ENCODE measurements at regions not wholly inside any gene's neighbourhood (a gene's known extent, or its start where the extent isn't known, plus 50 kb on each side); places are given as distances from the start of the nearest gene placed in this dataset.

DNA sequence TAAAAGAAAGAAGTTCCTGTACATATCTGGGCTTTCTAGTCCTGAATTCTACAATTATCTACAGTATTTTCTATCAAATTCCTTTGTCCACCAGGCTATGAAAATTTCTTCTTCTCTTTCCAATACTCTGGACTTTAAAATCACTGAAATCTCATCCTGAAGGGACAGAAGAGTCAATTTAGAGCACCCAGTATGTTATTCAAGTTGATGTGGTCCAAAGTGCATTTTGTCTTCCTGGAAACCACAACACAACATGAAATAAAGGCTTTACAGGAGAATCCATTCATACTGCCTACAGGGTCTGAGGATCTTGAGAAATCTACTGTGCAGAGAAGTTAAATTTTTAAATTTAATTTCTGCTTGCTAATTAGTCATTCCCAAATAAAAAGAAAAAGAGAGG, 94.9 kb upstream of the ADGRF1 start:
- intact Hi-C loops (cut with DNase I), result loop anchor here in 1 of 2 donors (2.0 kb wide), 1 partner anchor 32 kb away; no protein-coding TSS in a partner anchor
- TF ChIP-seq, protein P1, sequence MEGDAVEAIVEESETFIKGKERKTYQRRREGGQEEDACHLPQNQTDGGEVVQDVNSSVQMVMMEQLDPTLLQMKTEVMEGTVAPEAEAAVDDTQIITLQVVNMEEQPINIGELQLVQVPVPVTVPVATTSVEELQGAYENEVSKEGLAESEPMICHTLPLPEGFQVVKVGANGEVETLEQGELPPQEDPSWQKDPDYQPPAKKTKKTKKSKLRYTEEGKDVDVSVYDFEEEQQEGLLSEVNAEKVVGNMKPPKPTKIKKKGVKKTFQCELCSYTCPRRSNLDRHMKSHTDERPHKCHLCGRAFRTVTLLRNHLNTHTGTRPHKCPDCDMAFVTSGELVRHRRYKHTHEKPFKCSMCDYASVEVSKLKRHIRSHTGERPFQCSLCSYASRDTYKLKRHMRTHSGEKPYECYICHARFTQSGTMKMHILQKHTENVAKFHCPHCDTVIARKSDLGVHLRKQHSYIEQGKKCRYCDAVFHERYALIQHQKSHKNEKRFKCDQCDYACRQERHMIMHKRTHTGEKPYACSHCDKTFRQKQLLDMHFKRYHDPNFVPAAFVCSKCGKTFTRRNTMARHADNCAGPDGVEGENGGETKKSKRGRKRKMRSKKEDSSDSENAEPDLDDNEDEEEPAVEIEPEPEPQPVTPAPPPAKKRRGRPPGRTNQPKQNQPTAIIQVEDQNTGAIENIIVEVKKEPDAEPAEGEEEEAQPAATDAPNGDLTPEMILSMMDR (IDR thresholded peaks at IDR 0.05), result no peak
- no peak for DNase-seq

DNA sequence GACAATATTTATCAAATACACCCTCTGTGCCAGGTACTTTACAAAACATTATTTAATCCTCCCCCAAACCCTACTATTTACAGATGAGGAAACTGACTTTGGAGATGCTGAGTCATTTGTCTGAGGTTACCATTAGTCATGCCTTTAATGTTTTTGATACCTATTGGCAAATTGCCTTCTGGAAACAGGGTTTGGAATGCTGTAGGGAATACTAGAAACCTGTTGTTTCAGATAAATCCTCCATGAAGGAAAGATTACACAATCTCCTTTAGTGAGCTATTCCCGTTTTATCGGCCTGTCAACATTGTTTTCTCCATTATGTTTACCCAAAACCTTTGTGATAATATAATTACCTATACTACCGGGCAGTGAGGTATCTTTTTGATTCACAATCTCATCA, 93.6 kb upstream of the ADGRF1 start:
- H3K27me3 ChIP-seq (ENCODE audit: insufficient read depth in 3 of 3, low read length in 2 of 3), result no peaks in the 10 kb centered on the region
- ATAC-seq (peak; percentile 34 to 68 (median 55)), DNase-seq (no peak)
- peaks cover 12% of the 10 kb centered on the region for H3K4me1 ChIP-seq
- H3K4me3 ChIP-seq, result no peak overlapping the region
- intact Hi-C loops (cut with DNase I), result loop anchor here in 1 of 2 donors (2.0 kb wide), 1 partner anchor 33 kb away; no protein-coding TSS in a partner anchor
- no peaks in the 10 kb centered on the region for H3K9me3 ChIP-seq
- TF ChIP-seq, protein P1 (IDR thresholded peaks at IDR 0.05), result no peak
- no peaks in the 10 kb centered on the region for H3K36me3 ChIP-seq (ENCODE audit: insufficient read depth in 1 of 2, low read depth in 1 of 2)
- H3K27ac ChIP-seq, result peak overlapping the region; percentile 11
- 48 to 61% (median 60%) methylated on average over 3 of the region's 3 CpGs for WGBS, 3 donors

More for the DNA sequence above, 94.9 kb upstream of the ADGRF1 start:
- Histone ChIP-seq H3K27me3 (ENCODE audit: insufficient read depth in 3 of 3, low read length in 2 of 3) (no peaks in the 10 kb centered on the region), H3K4me3 (no peak overlapping the region), H3K4me1 (peaks cover 12% of the 10 kb centered on the region), H3K36me3 (ENCODE audit: insufficient read depth in 1 of 2, low read depth in 1 of 2) (no peaks in the 10 kb centered on the region), H3K27ac (no peak overlapping the region), H3K9me3 (no peaks in the 10 kb centered on the region)
- ATAC-seq, result no peak

DNA sequence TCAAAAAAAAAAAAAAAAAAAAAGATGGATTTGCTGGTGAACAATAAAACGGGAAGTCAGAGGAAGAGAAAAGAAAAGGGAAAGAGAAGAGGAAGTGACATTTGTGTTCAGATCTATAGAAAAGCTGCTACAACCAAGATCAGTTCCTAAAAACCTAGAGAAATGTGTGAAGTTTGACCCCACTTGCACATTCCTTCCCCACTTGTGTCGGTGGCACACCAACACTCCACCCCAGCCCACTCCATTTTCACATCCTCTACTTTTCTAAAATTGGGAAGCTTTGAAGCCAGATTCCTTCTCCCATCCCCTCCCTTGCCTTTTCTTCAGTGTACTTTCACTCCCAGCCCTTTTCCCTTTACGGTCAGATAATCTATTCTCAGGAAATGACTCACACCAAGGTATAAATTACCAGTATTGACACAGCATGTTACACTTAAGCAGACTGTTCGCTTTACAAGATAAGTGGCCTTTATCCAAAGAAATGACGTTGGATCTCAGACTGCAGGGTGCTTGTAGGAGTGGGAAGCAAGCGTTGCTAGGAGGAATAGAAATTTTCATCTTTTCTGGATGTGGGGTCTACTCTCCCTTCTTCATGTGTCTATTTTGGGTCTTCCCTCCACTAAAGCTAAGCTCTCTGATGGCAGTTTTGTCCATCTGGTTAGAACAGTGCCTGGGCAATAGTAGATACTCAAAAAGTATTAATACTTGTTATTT, 92.5 kb upstream of the ADGRF1 start:
- intact Hi-C loops (cut with DNase I), result no loop called here
- Histone ChIP-seq H3K9me3 (no peaks in the 10 kb centered on the region), H3K4me1 (peaks cover 23% of the 10 kb centered on the region), H3K27me3 (ENCODE audit: insufficient read depth in 3 of 3, low read length in 2 of 3) (no peaks in the 10 kb centered on the region), H3K4me3 (peak overlapping the region; percentile 8), H3K27ac (peak overlapping the region; percentile 11), H3K36me3 (ENCODE audit: insufficient read depth in 1 of 2, low read depth in 1 of 2) (no peaks in the 10 kb centered on the region)
- 20 to 27% (median 25%) methylated on average over 6 of the region's 6 CpGs for WGBS, 3 donors
- ATAC-seq, result peak; percentile 80 to 92 (median 90)
- no peak for DNase-seq
- TF ChIP-seq, protein P1 (IDR thresholded peaks at IDR 0.05), result no peak

DNA sequence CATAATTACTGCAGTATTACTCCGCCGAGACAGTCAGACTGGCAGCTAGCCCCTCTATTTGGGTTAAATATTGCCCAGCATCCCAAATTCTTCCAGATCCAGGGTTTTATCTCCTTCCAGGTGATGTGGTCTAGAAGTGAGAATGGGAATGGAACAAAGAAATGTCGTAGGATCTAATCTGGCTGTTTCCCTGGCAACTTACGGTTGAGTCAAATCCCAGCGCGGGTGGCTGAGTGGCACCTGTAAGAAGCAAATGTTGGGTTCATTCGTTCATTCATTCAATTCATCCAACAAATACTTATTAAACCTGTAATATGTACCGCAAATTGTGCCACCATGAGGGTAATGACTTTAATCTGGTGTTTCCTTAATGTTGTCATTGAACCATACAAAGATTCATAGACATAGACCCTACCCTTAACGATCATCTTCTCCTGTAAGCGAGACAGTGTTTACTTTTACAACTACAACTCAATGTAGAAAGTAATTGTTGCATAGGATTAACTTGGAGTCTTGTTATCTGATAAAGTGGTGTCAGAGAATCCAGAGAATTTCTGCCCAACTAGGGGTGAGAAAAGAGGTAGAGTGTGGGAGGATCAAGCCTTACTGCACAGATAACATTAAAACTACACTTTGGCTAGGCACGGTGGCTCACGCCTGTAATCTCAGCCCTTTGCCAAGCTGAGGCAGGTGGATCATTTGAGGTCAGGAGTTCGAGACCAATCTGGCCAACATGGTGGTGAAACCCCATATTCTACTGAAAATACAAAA, 91.3 kb upstream of the ADGRF1 start:
- no peaks in the 10 kb centered on the region for H3K9me3 ChIP-seq
- H3K36me3 ChIP-seq (ENCODE audit: insufficient read depth in 1 of 2, low read depth in 1 of 2), result no peaks in the 10 kb centered on the region
- no peak for ATAC-seq
- TF ChIP-seq, protein P1 (IDR thresholded peaks at IDR 0.05), result no peak
- DNase-seq, result no peak
- H3K27ac ChIP-seq, result no peak overlapping the region
- no peaks in the 10 kb centered on the region for H3K27me3 ChIP-seq (ENCODE audit: insufficient read depth in 3 of 3, low read length in 2 of 3)
- WGBS, 3 donors, result 95 to 96% (median 95%) methylated on average over 13 of the region's 13 CpGs
- H3K4me1 ChIP-seq, result peaks cover 29% of the 10 kb centered on the region
- no peak overlapping the region for H3K4me3 ChIP-seq
- intact Hi-C loops (cut with DNase I), result no loop called here
